ENCODE measurements at regions not wholly inside any gene's neighbourhood (a gene's known extent, or its start where the extent isn't known, plus 50 kb on each side); places are given as distances from the start of the nearest gene placed in this dataset.
"Not testable (repeated sequence)": the region's sequence is repeated elsewhere in the genome, so short reads cannot be mapped to it uniquely, and the experiment has no call there.

DNA sequence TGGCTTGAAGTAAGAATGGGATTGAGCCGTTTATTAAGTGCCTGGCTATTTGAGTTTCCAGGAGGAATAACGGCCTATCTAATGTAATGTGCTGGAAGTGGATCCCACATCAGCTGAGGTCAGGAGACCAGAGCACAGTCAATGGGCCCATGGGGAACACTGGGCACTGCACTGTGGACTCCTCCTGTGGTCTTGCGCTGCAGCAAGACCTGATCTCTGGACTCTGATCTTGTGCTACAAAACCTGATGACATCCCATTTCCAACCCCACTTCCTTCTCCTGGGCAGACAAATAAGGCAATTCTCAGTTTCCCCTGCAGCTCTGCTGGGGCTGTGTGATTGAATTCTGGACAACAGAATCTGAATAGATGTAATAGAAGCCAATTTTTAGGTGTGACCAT, 151.7 kb upstream of the ADCY2 start:
- DNase-seq: no peak

DNA sequence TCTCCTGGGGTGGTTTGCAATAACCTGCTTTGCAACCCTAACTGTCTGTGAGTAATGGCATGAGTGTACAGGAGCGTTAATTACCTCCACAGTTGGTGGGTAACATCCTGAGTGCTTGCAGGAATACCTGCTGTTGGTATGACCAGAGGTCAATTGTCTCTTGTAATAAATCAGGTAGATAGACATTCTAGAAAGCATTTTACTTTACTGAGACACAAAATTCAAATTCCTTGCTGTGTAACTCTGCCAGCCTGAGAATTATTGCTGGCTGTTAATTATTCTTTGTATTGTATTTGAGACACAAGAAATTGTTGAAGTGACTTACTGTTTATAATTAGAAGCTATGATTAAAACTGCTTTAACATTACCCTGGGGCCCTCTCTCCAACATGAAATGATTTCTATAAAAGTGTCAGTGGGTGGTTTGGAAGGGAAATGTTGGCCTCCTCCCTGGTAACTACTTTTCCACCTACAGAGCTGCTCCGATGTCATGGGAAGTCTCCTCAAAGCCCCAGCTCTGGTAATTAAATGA, 150.8 kb upstream of the ADCY2 start:
- DNase-seq: no peak

DNA sequence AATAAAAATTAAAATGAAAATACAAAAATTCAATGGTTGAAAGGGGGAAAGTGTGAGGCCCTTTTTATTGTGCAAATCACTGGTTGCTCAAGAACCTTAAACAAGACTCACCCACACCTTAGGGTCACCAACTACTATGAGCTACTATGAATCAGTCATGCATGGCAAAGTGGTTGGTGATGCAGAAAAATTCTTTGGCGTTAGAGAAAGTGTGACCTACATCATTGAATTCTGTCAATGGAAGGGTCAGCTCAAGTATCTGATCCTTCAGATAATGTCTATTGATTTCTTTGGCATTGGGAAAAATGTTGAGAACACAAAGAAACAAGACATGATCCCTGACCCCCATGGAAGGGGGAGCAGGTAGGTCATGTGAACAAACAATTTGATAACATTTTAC, 149.7 kb upstream of the ADCY2 start:
- DNase-seq: no peak

DNA sequence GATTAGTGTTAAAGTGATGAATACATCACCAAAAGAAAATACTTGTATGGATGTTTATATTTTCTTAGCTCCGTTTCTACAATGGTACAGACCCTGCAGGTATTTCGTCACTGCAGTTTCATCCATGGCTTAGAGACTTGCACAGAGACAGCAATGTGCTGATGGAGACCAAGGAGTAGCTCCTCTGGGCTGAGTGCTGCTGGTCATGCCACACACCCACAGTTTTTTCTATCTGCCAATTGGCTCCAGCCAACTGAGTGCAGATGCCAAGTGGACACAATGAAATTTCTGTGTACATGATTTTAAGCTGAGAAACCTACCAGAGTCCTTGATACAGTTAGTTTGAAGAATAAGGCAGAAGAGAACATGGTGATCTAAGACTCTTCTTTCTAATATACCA, 145.9 kb upstream of the ADCY2 start:
- DNase-seq: no peak

DNA sequence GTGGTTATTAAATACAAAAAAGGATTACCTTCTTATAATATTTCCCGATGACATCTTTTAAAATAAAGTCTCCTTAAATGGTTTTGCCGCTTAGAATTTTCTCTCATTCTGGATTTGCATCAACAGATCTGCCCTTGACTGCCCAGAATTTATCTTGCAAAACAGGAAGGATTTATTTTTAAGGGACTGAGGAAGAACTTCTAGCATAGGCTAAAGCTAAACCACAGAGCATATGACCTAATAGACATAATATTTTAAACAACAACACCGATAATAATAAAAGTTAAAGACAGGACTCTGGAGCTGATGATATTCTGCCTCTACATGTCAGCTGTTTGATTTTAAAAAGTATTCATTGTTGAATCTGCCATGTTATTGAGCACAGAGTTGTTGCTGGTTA, 145.3 kb upstream of the ADCY2 start:
- no peak for DNase-seq

DNA sequence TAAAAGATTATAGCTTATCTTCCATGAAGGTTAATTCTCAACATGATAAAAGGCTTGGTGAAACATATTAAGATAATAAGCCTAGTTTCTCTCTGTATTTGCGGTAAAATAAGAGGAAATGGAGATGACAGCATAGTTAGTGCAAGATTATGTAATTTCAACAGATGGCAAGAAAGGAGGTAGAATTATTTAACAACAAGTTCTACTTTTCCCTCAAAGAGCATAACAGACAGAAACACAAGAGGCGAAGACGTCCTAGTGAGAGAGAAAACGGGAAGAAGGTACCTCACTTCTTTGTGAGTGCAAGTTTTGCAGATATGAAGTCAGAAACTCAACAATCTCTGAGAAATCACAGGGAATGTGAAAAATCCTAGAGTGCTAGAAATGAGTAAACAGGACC, 144.8 kb upstream of the ADCY2 start:
- DNase-seq: no peak

DNA sequence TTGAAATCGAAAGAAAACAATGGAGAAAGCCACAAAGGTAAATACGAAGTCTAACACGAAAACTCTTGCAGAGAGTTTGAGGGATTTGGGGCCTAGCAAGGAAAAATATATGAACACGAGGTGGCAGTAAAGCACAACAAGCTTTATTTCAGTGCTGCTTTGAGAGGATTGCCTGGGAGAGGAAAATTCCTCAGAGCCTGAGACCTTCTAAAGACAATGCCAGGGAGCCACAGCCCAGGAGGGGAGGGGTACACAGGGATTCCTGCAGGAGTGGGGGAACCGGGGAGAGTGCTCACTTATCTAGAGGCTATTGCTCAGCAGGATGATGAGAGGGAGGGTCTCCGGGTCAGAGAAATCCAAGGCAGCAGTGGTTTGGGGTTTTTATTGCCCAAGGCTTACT, 134.9 kb upstream of the ADCY2 start:
- peak; percentile 11 for DNase-seq

DNA sequence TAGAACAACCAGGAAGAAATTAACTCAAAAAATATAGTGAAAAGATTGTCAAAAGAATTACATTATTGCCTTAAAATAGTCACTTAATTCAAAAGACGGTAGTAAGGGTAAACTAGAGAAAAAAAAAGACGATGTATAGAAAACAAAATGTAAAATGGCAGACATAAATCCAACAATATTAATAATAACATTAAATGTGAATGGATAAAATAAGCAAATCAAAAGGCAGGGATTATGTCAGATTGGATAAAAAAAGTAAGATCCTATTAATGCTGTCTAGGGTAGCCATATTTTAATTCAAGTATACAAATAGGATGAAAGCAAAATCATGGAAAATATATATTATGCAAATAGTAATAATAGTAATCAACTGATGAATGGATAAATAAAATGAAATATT, 134.0 kb upstream of the ADCY2 start:
- no peak for DNase-seq

DNA sequence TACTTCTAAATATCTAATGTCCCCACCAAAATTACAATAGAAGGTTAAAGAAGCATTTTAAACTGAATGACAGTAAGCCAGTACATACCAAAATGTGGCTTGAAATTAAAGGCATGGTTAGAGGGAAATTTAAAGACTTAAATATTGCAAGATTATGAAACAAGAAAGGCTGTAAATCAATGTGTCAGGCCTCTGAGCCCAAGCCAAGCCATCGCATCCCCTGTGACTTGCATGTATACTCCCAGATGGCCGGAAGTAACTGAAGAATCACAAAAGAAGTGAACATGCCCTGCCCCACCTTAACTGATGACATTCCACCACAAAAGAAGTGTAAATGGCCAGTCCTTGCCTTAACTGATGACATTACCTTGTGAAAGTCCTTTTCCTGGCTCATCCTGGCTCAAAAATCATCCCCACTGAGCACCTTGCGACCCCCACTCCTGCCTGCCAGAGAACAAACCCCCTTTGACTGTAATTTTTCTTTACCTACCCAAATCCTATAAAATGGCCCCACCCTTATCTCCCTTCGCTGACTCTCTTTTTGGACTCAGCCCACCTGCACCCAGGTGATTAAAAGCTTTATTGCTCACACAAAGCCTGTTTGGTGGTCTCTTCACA, 132.4 kb upstream of the ADCY2 start:
- DNase-seq: not testable (repeated sequence)

DNA sequence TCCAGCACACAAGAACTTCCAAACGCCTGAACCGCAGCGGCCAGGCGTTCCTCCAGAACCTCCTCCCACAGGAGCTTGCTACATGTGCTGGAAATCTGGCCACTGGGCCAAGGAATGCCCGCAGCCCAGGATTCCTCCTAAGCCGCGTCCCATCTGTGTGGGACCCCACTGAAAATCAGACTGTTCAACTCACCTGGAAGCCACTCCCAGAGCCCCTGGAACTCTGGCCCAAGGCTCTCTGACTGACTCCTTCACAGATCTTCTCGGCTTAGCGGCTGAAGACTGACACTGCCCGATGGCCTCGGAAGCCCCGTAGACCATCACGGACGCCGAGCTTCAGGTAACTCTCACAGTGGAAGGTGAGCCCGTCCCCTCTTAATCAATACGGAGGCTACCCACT, 130.2 kb upstream of the ADCY2 start:
- not testable (repeated sequence) for DNase-seq

DNA sequence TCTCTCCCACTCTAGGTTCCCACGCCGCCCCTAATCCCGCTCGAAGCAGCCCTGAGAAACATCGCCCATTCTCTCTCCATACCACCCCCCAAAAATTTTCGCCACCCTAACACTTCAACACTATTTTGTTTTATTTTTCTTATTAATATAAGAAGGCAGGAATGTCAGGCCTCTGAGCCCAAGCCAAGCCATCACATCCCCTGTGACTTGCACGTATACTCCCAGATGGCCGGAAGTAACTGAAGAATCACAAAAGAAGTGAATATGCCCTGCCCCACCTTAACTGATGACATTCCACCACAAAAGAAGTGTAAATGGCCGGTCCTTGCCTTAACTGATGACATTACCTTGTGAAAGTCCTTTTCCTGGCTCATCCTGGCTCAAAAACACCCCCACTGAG, 127.2 kb upstream of the ADCY2 start:
- DNase-seq: not testable (repeated sequence)

DNA sequence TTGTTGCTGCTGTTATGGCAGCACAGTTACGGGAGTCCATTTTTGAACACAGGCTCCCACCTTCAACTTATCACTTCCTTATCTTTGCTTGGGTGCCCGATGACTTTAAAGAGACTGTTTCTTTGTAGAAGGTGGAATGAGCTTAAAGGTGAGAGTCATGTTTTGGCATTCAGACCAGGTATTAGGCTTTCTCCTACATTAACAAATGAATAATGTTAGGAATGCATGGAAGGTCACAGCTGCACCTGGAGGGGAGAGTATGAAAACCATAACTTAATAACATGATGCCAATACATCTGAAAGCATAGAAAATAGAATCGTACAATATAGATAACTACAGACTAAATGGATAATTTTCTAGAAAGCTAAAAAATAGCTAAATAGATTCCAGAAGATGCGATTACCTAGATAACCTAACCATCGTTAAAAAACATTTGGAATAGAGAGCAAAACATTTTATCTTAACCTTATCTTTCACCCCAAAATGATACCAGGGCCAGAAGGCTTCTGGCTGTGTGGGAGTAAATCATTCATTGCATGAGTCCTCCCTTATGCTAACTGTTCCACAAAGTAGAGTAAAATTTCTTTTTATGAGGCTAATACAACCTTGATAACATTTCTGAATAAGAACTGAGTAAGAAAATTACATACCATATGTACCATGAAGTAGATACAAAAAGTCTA, 126.2 kb upstream of the ADCY2 start:
- DNase-seq: no peak

DNA sequence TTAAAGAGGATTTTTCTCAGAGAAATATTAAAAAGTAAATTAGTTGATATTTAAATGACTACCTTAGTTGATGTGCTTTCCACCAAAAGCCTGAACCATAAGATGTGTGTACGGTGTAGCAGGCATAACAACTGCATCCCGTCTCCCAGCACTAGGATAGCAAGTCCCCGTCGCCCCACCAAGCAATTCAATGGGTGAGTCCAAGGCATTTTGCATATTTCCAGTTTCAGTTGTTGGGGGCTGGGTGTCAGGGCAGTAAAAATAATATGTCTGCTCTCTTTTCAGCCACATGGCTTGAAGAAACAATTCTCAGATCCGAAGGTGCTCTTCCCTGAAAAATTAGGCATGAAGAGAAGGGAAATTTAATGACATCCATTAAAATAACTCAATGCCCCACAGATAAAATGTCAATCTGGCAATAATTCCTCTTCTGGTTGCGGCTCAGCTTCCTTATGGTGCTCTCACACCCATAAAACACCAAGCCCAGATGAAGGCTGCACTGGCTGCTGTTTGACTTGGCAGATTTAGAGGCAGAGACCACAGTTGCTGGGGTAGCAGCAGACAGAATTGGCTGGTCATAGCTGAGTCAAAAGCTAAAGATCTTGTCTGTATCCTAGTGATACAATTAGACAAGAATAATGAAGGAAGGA, 124.4 kb upstream of the ADCY2 start:
- no peak for DNase-seq

DNA sequence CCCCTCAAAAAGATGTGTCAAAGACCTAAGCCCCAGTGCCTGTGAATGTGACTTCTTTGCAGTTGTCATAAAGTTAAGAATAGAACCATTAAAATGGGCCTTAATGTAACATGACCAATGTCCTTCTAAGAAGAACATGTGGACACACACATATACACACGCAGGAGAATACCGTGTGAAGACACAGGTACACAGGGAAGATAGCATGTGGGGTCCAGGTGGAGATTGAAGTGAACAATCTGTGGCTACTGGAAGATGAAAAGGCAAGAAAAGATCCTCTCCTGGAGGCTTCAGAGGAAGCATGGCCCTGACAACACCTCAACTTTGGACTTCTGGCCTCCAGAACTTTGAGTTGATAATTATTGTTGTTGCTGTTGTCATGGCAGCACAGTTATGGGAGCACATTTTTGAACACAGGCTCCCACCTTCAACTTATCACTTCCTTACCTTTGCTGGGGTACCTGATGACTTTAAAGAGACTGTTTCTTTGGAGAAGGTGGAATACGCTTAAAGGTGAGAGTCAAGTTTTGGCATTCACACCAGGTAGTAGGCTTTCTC, 123.5 kb upstream of the ADCY2 start:
- DNase-seq: no peak

DNA sequence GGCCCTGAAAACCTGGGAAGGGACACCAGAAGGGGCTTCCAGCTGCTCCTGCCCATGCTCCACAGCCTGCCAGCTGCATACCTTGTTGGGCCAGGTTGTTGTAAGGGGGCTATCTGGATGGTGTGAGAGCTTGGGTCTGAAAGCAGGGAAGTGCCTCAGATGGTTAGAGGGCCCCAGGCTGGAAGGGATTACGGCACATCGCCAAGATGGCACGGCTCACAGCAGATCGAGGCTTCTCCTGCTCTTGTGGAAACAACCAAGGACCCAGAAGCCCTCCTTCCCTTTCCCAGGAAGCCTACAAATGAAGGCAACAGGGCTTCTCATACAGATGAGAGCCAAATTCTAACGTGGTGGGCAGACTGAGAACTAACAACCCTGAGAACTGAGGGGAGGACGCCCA, 121.7 kb upstream of the ADCY2 start:
- DNase-seq: no peak

DNA sequence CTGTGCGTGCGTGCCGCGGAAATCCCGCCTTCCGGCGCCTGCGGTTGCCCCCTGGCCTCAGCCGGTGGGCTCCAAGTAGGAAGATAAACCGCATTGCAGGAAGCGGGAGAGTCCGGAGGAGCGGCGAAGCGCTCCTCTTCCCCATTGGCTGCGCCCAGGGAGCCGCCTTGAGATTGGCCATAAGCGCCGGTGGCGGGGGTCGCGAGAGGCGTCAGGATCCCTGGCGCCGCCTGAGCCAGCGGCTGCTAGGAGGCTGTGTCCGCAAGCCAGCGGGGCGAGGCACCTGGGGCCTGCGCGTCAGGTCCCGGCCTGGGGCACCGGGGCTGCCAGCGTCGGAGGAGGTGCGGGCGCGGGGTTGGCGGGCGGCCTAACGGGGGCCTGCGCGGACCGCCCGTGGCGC, 106.3 kb upstream of the ADCY2 start:
- not testable (repeated sequence) for DNase-seq

DNA sequence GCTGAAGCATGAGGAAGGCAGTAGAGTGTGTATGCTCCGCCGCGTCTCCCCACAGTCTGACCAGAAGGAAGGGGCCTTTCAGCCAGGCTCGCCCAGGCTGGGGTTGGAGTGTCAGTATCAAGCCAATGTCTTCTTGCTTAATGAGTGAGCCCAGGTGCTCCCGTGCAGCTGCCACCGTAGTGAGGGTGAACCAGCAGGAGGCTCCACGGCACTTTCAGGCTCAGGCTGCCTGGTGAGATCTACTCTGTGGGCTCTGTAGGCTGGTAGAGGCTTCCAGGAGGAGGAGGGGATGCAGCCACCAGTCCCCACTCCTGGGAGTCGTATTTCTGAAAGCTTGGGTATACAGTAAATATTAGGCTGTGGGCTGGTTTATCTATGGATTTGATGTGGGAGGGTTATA, 98.1 kb upstream of the ADCY2 start:
- not testable (repeated sequence) for DNase-seq

DNA sequence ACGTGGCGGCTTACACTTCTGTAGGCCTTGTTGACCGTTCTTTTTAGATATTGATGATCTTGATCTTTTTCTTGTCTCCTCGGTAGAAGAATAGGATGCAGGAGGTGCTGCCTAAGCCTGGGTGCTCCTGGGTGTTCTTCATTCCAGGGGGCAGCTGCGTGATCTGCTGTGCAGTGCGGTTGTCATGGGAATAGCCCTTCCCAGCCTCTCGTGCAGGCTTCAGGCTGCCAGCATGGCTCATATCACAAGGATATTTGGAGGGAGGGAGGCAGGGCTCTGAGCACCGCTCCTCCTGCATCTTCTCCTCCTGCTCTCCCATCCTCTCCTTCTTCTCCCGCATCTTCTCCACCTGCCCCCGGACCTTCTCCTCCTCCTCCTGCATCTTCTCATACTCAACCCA, 96.2 kb upstream of the ADCY2 start:
- DNase-seq: not testable (repeated sequence)

DNA sequence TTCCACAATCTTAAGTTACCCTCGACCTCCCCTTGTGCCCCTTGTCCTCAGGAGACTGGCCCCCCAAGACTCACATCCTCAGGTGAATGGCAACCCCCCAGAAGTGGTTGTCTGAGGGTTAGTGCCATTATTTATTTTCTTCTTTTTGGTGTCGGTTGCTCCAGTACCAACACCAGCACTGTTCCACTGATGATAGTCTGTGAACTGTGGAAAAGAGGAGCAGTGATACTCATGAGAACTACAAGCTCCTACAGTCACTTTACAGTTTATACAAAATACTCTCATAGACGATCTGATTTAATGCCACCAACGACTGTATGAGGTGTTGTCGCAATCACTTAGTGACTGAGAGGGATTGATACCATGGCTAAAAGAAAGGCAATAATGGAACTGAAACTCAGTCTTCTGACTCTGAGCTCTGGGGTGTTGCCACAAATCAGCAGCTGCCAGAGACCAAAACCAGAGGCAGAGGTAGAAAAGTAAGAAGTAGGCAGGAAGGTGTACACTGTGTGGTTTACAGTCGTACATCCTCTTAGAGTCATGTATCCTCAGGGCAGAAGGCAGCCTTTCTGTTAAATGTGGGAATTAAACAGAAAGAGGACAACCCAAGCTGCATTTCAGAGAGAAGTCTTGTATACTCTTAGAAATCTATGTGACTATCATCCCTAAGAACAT, 90.8 kb upstream of the ADCY2 start:
- DNase-seq: not testable (repeated sequence)

DNA sequence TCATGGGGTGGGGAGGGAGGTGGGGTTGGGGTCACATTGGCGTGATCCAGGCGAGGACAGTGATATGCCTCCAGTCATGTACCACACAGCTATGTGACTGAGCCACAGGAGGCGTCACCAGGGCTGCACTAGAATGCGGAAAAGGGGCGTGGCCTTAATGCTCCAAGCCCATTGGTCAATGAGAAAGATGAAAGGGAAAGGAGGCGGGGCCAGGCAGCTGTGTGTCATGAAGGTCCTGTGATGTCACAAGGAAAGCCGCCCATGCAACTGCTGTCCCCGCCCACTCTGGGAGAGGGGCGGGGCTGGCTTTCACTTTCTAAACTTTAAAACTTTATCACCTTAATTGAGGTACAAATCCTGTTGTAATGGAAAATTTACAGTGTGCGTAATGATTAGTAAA, 89.4 kb upstream of the ADCY2 start:
- not testable (repeated sequence) for DNase-seq

DNA sequence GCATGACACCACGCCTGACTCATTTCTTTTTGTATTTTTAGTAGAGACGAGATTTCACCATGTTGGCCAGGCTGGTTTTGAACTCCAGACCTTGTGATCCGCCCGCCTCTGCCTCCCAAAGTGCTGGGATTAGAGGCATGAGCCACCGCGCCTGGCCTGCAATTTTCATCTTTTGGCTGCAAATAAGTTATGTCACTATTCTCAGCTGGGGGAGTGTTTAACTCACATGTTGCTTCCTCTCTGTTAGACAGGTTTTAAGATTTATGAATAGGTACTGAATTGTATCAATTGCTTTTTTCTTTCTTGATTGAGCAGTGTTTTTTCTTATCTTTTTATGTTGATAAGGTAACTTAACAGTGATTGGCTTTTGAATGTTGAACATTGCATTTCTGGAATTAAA, 88.2 kb upstream of the ADCY2 start:
- not testable (repeated sequence) for DNase-seq

DNA sequence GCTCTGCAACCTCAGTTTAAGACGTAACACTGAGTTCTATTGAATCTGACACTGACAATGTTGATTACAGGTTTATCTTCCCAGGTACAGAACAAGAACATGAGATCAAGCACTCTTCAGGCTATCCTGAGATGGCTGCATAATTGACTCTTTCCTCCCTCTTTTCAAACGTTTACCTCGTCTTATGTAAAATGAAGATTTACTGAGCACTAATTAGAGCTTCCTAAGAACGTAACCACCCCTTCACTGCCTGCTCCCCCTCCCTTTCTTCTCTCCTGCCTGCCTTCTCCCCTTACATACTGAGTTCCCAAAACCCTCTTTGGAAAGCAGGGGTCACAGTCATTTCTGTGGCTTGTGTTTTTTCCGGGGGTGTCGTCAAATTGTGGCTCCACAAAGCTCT, 86.2 kb upstream of the ADCY2 start:
- not testable (repeated sequence) for DNase-seq

DNA sequence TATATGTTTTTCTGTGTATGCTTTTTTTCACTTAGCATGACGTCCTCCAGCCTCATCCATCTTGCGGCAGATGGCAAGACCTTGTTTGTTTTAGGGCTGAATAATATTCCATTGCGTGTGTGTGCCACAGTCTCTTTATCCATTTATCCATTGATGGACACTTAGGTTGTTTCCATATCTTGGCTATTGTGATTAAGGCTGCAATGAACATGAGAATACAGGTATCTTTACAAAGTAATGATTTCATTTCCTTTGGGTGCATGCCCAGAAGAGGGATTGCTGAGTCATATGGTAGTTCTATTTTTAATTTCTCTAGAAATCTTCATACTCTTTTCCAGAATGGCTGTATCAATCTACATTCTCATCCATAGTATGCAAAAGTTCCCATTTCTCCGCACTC, 85.3 kb upstream of the ADCY2 start:
- not testable (repeated sequence) for DNase-seq

All from DMS 273 treated with DMSO at 0.1 percent for 48 hours (cell line).